ENCODE measurements at regions not wholly inside any gene's neighbourhood (a gene's known extent, or its start where the extent isn't known, plus 50 kb on each side); places are given as distances from the start of the nearest gene placed in this dataset.
A peak's percentile ranks its signal among the peaks of the same experiment; 100 is the strongest.

DNA sequence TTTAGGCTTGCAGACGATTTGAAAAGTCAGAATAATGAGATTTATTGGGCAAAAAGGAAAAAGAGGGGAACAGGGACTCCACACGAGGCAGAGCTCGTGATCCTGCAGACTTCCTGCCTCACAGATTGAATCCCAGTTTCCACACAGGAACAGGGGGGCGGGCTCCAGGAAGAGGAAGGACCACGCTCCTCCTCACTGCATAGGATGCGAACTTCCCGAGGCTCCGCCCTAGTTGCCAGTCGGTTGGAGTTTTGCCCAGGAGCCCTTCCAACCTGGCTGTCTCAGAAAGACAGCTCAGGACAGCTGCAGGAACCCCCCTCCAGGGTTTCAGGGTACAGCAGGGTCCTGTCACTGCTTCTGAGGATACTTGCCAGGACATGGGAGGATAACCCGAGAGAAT, 488.3 kb upstream of the ADARB2 start:
- Histone ChIP-seq H3K27me3 (ENCODE audit: insufficient read depth) (no peaks in the 10 kb centered on the region), H2AFZ (peak overlapping the region; percentile 72; the same call in 1 of the 2 replicates), H3K27ac (ENCODE audit: low read depth) (no peak overlapping the region), H3K4me1 (ENCODE audit: insufficient read depth) (no peaks in the 10 kb centered on the region), H3K4me3 (no peak overlapping the region), H3K4me2 (no peak overlapping the region), H3K36me3 (ENCODE audit: insufficient read depth) (no peaks in the 10 kb centered on the region; the same call in 1 of the 2 replicates), H3K9me2 (ENCODE audit: insufficient read depth) (no peaks in the 10 kb centered on the region), H3F3A (replicated peaks; ENCODE audit: low read depth) (no peaks in the 10 kb centered on the region), H4K20me1 (replicated peaks; ENCODE audit: insufficient read depth) (no peaks in the 10 kb centered on the region), H3K79me2 (replicated peaks; ENCODE audit: insufficient read depth) (no peaks in the 10 kb centered on the region)
- peak; percentile 35; the same call in 1 of the 3 replicates for ATAC-seq
- Mint-ChIP-seq H3K27ac (no peak overlapping the region), H3K27me3 (ENCODE audit: insufficient read depth, low read depth, poor library complexity) (peaks cover 1% of the 10 kb centered on the region), H3K4me3 (no peak overlapping the region), H3K36me3 (ENCODE audit: low read depth) (no peaks in the 10 kb centered on the region), H3K4me1 (no peaks in the 10 kb centered on the region), H3K9me3 (no peaks in the 10 kb centered on the region)
- DNase-seq (ENCODE audit: low spot score) = no peak
- TF ChIP-seq CREB1 (CRISPR knock-in tag; IDR thresholded peaks at IDR 0.05; ENCODE audit: low read depth) (no peak), POLR2AphosphoS5 (IDR thresholded peaks at IDR 0.05; ENCODE audit: low read depth) (no peak), EZH2 (IDR thresholded peaks at IDR 0.05; ENCODE audit: low read depth, unreplicated experiment) (no peak), STAT1 (IDR thresholded peaks at IDR 0.05; ENCODE audit: unreplicated experiment) (no peak)
- TF ChIP-seq, protein P1, sequence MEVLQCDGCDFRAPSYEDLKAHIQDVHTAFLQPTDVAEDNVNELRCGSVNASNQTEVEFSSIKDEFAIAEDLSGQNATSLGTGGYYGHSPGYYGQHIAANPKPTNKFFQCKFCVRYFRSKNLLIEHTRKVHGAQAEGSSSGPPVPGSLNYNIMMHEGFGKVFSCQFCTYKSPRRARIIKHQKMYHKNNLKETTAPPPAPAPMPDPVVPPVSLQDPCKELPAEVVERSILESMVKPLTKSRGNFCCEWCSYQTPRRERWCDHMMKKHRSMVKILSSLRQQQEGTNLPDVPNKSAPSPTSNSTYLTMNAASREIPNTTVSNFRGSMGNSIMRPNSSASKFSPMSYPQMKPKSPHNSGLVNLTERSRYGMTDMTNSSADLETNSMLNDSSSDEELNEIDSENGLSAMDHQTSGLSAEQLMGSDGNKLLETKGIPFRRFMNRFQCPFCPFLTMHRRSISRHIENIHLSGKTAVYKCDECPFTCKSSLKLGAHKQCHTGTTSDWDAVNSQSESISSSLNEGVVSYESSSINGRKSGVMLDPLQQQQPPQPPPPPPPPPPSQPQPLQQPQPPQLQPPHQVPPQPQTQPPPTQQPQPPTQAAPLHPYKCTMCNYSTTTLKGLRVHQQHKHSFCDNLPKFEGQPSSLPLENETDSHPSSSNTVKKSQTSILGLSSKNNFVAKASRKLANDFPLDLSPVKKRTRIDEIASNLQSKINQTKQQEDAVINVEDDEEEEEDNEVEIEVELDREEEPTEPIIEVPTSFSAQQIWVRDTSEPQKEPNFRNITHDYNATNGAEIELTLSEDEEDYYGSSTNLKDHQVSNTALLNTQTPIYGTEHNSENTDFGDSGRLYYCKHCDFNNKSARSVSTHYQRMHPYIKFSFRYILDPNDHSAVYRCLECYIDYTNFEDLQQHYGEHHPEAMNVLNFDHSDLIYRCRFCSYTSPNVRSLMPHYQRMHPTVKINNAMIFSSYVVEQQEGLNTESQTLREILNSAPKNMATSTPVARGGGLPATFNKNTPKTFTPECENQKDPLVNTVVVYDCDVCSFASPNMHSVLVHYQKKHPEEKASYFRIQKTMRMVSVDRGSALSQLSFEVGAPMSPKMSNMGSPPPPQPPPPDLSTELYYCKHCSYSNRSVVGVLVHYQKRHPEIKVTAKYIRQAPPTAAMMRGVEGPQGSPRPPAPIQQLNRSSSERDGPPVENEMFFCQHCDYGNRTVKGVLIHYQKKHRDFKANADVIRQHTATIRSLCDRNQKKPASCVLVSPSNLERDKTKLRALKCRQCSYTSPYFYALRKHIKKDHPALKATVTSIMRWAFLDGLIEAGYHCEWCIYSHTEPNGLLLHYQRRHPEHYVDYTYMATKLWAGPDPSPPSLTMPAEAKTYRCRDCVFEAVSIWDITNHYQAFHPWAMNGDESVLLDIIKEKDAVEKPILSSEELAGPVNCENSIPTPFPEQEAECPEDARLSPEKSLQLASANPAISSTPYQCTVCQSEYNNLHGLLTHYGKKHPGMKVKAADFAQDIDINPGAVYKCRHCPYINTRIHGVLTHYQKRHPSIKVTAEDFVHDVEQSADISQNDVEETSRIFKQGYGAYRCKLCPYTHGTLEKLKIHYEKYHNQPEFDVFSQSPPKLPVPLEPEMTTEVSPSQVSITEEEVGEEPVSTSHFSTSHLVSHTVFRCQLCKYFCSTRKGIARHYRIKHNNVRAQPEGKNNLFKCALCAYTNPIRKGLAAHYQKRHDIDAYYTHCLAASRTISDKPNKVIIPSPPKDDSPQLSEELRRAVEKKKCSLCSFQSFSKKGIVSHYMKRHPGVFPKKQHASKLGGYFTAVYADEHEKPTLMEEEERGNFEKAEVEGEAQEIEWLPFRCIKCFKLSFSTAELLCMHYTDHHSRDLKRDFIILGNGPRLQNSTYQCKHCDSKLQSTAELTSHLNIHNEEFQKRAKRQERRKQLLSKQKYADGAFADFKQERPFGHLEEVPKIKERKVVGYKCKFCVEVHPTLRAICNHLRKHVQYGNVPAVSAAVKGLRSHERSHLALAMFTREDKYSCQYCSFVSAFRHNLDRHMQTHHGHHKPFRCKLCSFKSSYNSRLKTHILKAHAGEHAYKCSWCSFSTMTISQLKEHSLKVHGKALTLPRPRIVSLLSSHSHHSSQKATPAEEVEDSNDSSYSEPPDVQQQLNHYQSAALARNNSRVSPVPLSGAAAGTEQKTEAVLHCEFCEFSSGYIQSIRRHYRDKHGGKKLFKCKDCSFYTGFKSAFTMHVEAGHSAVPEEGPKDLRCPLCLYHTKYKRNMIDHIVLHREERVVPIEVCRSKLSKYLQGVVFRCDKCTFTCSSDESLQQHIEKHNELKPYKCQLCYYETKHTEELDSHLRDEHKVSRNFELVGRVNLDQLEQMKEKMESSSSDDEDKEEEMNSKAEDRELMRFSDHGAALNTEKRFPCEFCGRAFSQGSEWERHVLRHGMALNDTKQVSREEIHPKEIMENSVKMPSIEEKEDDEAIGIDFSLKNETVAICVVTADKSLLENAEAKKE (CRISPR knock-in tag; IDR thresholded peaks at IDR 0.05) = no peak
- TF ChIP-seq, protein P2, sequence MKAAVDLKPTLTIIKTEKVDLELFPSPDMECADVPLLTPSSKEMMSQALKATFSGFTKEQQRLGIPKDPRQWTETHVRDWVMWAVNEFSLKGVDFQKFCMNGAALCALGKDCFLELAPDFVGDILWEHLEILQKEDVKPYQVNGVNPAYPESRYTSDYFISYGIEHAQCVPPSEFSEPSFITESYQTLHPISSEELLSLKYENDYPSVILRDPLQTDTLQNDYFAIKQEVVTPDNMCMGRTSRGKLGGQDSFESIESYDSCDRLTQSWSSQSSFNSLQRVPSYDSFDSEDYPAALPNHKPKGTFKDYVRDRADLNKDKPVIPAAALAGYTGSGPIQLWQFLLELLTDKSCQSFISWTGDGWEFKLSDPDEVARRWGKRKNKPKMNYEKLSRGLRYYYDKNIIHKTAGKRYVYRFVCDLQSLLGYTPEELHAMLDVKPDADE (IDR thresholded peaks at IDR 0.05) = no peak
